Stimulated activated CD4-positive, alpha-beta T cell treated with anti-CD3 and anti-CD28 coated beads, Interleukin-1b, Interleukin-23, amount 100 ng/mL, for 24 hours (primary cell): ENCODE measurements at regions not wholly inside any gene's neighbourhood (a gene's known extent, or its start where the extent isn't known, plus 50 kb on each side); places are given as distances from the start of the nearest gene placed in this dataset.

Source experiments
- DNase-seq, 4 experiments: peaks; one replicate each; pipeline ENCODE4 v3.0.0-alpha.2; 2020; ENCODE audit warnings: low read depth in 4 of 4, low spot score in 1 of 4

GRCh38 chr12:127263621-127264020 is 1003.3 kb upstream of the TMEM132C start:
- DNase-seq: no peak

DNA sequence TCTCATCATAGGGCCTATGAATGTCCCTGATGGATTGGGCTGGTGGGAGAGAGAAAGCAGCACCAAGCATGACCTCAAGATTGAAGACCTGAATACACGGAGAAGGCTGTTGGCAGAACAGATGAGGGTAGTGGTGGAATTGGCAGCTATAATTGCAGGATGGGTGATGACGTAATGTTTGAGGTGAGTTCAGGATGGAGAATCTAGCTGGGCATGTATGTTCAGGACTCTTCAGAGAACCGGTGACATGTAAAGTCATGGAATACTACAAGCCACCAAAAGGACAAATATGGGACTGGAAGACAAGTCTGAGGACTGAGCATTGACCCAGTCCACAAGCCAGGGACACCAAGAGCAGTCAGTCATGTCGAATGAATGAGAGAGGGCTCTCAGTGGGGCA is 999.8 kb upstream of the TMEM132C start:
- DNase-seq: no peak

DNA sequence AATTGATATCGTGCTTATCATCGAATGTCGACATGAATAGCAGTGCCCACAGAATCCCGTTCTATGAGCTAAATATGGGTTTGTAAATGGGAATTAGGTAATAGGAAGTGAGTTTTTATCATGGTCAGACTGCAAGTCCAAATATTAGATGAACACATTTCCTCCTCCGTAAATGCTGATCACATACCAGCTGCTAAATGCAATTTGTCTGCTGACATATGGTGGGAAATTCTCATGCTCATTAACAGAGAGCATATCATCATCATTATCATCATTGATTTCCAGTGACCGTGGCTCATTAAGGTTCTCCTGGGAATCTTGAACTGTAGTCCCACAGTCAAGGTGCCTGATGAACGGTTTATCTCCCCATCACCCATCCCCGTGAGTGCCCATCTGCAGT is 998.8 kb upstream of the TMEM132C start:
- no peak for DNase-seq

DNA sequence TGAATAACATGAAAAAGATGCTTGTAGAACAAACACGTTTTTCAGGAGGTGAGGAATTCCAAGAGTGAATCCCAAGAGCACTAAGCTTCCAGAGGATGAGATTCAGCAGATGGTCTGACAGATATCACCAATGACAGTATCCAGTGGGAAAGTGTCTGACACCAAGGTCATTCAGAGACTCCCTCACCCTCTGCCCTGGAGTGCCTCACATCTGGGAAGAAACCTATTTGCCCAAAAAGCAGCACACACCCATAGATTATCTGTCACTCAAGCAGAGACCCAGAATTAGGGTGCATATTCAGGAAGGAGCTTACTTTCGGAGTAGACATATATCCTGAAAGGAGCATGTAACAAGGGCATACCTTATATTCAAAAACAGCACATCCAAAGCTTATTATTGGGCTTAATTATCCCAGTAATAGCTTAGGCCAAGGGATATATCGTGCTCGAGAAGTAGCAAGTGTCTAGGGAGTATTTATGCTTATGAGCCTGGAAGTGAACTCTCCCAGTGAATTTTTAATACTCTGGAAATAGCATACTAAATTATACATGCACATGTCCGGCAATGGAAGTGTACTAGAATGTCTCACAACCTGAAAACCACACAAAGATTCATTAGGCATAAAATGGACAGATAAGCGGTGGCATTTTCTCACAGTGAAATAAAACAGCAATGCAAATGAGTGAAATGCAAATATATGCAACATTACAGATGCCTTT is 998.1 kb upstream of the TMEM132C start:
- DNase-seq: no peak

DNA sequence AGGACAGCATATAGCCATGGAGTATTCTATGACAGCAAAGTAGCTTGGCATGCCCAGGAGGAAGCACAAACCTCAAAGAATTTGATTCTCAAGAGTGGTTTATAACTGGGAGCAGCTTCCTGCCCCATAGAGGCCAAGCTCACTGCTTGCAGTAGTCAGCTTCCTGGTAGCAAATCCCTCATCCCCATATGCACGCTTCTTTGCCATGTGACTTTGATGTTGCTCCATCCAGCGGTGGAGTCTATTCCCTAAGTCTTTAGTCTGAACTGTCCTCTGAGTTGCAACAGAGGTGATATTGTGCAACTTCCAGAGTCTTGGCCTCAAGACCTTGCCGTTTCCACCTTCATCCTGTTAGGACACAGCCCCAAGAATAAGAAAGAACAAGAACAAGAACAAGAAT is 996.8 kb upstream of the TMEM132C start:
- DNase-seq: no peak

- no peak for DNase-seq
Observed at GRCh38 chr12:127271776-127272175, 995.2 kb upstream of the TMEM132C start.

DNA sequence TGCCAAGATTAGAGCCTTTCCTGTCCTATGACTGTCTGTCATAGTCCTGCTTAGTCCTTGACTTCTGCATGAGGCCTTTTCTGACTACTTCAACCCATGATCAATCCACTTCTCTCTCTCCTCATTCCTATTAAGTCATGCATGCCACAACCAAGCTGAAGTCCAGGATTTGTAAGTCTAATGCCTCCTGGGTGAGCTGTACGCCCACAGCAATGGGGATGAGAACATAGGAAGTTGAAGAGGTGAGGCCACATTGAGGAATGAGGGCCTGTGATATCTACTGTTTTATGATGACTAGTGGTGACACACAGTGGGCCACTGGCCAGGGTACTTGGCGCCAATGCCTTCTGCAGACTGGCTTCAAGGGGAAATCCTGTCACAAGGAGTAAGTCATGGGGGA is 994.1 kb upstream of the TMEM132C start:
- DNase-seq: no peak

DNA sequence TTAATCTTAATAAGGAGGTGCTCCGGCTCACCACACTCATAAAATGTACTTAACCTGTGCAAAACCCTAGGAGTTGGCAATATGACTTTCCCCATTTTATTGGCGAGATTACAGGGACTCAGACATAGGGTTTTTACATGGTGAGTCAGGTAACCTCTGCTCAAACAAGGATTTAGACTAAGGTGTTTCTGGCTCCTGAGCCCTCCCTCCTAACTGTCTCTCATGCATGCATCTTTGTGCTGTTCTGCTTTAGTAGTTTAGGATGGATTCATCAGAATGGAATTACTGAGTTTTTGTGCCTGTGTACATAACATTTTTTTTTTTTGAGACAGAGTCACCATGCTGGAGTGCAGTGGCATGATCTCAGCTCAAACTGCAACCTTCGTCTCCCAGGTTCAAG is 993.3 kb upstream of the TMEM132C start:
- no peak for DNase-seq

DNA sequence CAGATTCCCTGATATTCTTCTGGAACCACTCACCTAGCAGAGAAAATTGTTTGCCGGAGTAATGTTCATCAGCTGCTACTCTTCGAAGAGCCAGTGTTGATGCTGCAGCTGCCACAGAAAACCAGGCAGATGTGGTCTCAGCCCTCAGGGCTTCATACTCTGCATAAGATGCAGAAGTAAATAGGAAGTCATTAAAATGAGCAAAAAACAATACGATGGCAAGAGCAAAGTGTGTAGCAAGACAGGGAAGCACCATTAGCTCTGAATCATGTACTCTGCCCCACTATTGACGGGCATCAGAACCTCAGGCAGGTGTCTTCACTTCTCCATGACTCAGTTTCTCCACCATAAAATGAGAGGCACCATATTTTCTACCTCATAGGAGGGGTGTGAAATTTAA is 991.6 kb upstream of the TMEM132C start:
- DNase-seq: no peak

- no peak for DNase-seq
Observed at GRCh38 chr12:127277882-127278281, 989.1 kb upstream of the TMEM132C start.

DNA sequence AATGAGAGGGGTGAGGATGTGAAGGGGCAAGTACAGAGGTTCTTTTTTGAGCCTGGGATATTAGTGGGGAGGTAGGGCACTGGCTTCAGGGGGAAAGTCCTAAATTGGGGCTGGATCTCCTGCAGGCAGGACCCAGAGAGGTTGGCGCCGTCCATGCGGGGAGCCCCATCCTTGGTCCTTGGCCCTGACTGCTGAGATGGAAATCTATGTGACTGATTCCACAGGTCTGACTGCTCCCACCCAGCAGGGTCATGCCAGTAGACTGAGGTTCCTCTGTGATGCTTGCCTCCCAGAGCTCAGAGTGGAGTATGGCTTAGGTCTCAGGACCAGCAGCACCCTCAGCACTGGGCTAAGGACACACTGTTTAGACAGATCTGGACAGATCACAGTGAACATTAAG is 988.6 kb upstream of the TMEM132C start:
- no peak for DNase-seq

DNA sequence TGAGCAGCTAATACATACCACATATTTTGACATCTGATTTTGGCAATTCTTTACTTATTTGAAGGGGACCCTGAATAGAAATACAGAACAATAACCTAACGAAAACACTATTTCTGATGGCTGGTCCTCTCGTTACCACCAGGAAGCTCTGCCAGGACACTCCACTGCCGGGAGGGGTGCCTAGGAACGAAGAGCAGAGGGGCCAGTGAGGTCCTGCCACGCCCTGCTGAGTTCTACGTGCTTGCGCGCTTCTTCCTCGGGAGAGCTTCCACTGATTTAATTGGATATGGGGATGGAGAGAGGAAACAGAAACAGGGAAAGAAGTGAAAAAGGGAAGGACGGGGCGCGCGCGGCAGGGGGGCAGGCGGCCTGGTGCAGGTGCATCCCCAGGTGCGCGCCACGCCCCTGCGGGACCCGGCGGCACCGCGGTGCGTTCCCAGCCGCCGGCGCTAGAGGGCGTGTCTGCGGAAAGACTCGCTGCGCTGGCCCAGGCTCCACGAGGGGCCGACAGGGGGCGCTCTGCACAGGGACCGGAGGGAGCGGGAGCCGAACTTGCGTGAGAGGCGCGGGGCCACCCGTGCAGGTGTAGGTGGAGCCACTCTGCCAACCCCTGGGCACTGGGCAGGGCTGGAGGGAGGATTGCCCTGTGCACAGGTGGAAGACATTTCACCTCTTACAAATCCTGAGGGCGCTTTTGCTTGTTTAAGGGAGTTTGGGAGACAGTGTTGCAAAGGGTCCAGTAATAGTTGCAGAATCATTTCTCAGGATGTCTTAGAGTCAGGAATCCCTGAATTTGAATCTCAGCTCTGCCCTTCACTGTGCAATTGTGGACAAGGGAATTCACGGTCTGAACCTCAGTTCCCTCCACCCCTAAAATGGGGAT is 986.3 kb upstream of the TMEM132C start:
- DNase-seq: peak; percentile 38 to 69 (median 54)

DNA sequence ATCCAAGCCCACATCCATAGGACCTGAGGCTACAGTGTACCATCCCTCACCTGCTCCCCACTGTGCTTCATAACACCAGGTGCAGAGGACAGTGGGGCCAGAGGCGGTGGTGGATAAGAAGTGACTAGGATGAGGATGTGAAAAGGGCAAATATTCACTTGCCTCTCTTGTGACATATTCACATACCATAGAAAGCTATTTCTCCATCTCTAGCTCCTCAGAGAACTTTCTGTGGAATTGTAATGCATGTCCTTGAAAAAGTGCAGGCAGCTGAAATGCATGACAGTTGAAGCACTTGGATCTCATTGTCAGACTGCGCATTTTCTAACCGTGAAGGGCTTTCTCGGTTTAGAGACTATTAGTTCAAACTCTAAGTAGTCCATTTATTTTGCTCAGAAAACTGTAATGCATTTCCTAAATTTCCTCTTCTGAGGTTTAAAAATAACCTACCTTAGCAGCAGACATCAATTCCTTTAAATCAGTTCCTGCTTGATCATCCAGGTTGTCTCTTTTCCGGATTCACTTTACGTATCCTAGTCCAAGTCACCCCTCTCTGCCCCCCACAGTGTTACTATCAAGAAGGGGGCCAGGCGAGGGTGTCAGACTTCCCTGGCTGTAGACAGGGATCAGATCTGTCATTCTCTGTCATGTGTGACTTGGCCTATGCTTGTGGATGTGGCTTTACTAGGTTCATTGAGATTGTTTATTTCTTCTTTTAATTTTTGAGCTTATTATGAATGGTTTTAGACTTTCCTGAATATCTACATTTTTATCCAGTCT is 984.0 kb upstream of the TMEM132C start:
- no peak for DNase-seq

DNA sequence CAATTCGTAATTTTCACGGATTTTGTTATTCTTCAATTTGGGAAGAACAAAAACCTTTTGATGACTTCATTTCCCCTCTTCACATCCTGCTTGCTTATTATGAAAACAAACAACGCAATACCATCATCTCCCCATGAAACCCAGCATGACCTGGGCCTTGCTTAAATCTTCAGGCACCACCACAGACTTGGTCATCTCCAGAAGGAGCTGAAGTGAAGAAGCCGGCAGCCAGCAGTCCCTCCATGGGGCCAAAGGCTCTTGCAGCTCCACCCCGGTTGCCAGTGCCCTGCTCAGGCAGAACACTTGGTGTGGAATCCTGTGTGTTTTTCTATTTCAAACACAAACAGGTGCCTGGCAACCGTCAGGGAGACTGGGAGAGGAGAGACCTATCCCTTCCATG is 982.9 kb upstream of the TMEM132C start:
- DNase-seq: no peak

GRCh38 chr12:127284870-127285431 is 982.0 kb upstream of the TMEM132C start:
- DNase-seq: no peak

- no peak for DNase-seq
Observed at GRCh38 chr12:127286281-127286680, 980.7 kb upstream of the TMEM132C start.

DNA sequence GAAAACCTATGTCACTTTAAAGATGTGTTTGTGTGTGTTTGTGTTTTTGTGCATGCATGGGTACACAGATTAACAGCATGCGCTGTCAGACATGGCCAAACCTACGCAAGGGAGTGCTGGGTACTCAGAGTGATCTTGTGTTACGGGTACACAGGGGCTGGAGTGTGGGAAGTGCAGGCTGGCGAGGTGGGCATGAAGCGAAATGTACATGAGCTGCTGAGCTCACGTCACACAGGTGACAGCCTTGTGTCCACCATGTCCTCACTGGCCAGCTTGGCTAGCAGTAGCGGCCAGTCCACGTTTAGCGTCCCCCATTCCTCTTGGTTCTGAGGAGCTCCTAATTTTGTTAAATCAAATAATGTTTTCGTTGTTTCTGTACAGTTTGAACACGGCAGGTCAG is 979.7 kb upstream of the TMEM132C start:
- no peak for DNase-seq

DNA sequence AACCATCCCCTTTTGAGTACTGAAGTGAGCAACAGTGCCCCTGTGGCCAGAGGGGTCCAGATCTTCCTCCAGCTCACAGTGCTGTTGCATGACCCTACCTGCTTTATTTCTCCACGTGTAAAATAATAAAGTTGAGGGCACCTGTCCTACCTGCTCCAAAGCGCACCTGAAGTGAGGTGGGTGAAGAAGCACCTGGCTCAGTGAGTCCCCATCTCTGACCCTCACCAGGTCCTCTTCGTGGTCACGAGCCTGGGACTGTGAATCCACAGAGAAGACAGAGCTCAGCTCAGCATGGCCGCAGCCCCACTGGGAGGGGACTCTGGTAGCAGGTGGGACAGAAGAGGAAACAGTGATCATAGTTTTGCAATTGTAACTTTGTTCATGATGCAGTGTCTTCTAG is 976.7 kb upstream of the TMEM132C start:
- DNase-seq: no peak

DNA sequence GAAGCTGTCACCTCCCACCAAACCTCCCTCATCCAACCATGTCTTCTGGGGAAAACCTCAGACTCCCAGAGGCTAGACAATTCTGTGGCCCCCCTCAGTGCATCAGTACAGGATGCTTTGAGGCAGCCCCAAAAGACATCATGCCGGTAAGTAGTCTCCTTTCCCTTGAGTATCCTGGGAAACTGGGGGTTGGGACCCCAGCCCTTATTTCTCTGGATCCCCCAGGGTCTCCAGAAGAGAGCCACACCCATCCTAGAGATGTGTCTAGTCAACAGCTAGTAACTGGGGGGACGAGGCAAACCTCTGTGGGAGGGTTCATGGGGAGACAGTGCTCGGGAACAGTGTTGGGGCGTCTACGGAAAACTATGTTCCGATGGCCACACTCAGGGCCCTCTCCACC is 974.2 kb upstream of the TMEM132C start:
- DNase-seq: no peak

- peak in 3 of 4 experiments; percentile 14 to 22 (median 21) for DNase-seq
Observed at GRCh38 chr12:127293507-127294310, 973.3 kb upstream of the TMEM132C start.
